GM18502 (cell line): ENCODE measurements at regions not wholly inside any gene's neighbourhood (a gene's known extent, or its start where the extent isn't known, plus 50 kb on each side); places are given as distances from the start of the nearest gene placed in this dataset.

ENCODE experiments used
- ATAC-seq: cut with Tn5 transposase; IDR thresholded peaks from one replicate; pipeline ENCODE4 v1.9.1; 2021; ENCODE audit warnings: mild to moderate bottlenecking; ENCODE audit not compliant: unreplicated experiment, poor library complexity

DNA sequence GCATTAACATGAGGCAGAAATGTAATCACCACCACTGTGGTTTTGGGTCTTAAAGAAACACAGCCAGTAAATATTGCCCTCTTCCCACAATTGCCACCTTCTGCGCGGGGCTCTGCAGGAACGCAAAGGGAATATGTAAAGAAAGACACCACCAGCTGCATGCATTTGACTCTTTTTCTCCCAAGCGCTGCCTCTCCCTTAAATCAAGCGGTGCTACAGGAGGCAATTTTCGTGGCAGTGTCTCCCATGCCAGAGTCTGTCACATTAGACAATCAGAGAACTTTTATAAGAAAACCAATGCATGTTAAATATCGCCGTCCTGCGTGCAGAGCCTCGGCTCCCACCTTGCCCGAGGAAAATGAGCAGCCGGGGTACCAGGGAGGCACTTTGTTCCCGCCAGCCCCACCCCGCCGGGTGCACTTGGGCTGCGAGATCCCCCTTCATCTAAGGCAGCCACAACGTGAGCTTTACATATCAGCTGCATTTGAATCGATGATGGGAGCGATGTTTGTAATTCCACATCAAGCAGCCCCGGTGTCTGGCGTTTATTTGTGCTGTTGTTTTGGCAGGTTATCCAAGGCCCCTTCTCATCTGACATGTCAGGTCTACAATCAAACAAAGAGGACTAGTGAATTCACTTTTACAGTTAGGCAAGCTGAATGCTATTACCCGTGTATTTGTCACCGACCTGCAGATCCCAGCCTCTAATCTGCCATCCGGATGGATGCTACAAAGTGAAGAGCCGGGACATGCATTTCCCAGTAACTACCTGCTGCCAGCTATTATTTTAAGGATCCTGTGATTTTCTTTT lies 72.3 kb upstream of the MGMT start:
- ATAC-seq: no peak

DNA sequence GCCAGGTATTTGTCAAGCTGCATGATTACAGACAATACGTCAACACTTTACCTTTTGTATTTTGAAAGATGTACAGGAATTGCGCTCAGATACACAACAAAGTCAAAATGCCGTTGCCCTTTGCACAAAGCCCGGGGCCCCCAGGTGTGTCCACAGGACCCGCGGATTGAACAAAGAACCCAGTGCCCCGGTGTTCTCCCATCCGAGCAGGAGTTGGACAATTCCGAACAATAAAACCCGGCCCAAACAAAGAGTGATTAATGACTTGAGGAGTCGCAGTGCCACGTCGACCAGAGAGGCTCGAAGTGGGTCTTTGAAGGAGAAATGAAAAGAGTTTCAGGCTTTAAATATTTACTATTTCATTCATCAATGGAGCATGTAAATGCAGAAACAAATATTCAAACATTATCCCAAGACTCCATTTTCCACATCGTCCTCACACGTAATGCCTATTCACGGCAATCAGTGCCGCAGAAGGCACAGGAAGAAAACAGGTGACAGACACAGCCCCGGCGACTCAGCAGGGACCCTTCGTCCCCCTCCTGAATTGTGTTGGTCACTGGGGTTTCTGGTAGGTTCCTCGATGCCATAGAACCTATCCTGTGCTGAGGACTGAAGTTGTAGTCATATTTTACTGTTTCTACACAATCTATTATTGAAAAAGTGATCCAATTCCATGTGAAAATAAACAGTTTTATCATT lies 70.9 kb upstream of the MGMT start:
- no peak for ATAC-seq

DNA sequence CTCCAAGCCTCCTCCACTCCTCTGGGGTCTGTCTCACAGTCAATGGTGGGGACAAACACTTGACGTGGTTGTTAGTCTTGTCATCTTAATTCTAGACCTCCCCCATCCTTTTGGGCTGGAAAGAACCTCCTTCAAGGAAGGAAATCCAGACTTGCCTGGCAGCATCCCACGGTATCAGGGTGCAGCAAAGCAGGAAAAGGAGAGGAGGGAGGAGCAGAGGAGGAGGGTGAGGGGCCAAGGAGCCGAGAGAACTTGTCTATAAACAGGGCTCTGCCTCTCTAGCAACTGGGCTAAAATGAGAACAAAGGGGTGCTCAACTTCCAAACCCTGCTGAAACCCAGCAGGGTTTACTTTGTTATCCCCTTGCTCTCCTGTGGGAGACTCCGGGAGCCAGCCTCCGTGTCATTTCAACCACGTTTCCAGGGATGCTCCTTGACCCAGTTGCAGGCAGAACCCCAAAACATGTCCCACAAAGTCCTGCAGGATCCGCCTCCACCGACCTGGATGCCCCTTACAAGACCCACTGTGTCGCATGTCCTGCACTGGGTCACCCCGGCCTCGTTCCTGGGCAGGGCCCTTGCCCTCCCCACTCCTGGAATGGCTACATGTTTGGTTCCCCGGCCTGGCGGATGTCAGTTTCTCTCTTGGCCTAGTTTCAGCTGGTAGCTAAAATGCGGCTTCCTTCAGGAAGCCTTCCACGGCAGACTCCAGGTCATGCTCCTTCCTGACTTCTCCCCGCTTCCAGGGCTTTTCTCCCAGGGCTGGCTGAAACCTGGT lies 69.7 kb upstream of the MGMT start:
- ATAC-seq: no peak

DNA sequence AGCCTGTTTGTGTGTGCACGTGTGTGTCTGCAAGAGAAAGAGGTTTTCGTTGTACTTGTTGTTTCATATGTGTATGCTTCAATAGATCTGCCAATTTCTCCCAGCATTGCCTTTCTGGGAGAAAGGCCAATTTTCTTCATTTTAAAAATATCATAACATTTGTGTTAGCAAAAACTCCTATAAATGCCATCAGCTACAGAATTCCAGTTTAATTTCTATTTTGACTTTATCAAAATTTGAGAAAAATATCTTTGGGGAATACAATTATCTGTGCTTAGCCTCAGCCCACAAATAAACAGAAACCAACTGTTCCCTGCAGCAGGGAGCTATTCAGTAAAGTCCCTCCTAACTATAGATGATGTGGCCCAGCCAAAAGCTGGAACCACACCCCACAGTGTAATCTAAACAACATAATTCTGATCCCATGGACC lies 68.3 kb upstream of the MGMT start:
- ATAC-seq: no peak

DNA sequence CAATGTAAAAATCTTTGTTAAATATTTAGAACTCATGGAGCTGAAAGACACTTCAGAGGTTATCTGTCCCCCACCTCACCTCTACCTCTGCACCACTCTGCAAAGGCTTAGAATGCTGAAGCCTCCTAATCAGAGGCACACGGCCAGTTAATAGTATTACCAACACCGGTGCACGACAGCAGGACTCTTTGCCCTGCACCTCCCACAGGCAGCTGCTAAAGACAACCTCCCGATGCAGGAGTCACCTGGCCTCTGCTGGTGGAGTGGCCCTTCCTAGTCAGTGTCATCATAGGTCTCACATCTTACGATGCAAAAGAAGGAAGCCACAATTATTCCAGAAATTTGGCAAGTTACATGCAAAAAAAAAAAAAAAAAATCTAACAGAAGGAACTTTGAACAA lies 66.6 kb upstream of the MGMT start:
- no peak for ATAC-seq

DNA sequence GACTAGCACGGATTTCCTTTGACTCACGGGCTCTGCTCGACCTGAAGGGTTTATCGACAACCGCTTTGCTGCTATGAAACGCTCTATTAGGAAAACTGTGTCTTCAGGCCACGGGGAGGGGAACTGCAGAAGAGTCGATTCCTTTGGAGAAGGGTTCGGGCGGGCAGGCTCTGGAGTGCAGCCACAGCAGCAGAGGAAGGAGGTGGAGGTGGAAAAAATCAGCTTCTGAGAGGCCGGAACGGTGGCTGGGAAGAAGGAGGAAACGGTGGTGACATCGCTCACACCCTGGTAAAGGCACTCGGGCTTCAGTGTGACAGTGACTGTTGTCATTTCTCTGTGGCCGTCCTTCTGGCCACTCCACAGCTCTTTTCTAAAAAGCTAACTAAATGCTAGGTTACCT lies 64.6 kb upstream of the MGMT start:
- ATAC-seq: no peak

DNA sequence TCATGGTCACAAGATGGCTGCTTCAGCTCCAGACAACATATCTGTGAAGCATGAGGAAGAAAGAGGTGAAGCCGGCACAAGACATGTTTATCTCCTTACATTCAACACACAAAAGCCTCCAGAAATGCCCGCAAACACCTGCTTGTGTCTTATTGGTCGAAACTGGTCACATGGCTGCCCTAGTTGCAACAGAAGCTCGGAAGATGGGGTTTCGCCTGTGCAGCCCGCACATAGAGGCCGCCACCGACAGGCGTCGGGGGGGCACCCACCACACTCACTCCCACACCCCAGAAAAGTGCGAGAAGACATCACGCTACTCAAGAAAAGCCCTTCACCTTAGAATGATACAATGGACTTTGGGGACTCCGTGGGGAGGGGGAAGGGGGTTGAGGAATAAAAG lies 63.0 kb upstream of the MGMT start:
- no peak for ATAC-seq

DNA sequence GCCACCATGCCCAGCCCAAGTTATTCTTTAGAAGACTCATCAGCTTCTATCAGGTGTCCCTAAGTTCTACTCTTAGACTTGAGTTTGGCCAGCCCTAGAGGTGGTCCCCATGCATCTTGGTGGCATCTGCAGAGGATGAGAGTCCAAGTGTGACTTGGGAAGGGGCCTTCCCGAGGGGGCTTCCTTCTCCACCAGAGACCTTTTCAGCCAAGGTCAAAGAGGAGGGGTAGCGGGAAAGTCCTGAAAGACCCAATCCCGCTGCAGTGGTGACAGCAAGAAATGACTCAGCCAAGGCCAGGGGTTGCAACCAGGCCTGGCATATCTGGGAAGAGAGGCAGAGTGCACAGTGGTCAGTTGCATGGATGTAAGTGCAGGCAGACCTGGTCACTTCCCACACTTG lies 61.7 kb upstream of the MGMT start:
- no peak for ATAC-seq

DNA sequence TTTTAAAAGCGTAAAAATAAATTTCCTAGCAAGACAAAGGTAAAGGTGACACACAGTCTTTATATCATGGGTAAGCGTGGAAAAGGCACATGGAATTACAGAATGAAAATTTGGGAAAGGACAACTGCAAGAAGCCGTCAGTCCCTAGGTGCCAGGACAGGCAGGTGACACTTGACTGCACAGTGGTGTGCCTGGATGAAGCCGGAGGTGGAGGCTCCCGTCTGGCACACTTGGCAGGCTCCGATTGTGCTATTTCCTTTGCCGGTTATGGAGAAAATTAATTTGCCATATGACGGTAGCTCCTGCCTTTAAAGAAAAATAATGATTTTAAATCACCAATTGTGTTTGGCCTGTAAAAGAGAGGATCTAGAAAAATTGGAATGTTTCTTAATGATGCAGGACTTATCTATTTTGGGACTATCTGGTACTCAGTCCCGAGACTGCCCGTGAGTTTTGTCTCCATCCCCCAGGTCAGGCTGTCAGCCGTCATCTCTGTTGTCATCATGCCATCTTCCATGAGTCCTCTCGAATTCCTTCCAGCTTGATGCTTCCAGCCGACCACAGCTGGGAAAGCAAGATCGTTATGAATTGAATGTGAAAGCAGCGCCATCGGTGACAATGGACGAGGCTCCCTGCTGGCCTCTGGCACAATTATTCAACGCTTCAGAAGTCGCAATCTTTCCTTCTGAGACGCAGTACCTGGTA lies 56.2 kb upstream of the MGMT start:
- ATAC-seq: no peak

DNA sequence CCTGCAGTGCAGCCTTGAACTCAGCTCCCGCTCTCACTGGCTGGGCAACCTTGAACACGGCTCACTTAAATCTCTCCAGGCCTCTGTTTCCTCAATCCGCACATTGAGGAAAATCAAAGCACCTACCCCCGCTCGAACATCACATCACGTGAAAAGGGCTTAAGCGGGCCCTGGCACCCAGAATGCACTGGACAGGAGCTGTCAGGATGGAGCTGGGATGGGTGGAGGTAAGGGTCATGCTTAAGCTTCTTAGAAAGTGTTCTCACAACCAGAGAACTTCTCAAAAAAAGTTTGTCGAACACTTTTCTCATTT lies 55.7 kb upstream of the MGMT start:
- no peak for ATAC-seq

DNA sequence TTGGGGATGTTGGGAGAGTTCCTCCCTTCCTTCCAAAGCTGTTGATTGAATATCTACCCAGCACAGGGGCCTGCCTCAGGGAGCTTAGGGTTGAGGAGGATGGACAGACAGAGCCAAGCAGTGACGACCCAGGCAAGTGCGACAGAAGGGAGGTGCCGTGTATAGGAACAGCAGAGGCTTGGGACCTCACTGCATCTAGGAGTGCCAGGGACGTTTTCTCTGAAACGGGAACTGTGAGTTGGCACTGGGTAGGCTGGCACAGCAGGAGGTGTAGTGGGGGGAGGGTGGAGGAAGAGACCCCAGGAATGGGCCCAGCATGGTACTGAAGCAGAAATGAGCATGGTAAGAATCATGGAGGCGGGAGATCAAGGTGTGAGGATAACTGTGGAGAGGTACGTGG lies 55.3 kb upstream of the MGMT start:
- no peak for ATAC-seq

DNA sequence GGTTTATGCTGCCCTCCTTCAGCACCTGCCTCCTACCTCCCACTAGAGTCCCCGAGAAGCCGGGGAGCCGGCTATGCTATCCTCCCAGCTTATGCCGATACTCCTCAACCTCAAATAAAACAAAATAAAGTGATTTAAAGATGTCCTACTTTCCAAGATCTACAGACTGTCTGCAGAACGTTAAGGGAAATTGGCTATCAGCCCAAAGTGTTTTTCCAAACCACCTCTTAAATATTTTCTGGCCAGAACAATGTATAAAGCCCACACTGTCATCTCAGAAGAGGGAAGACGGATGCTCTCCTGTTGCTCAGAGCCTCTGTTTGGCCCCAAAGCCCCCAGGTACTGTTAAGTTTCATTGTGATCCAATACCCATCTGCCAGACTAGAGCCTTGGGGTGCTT lies 54.0 kb upstream of the MGMT start:
- no peak for ATAC-seq

DNA sequence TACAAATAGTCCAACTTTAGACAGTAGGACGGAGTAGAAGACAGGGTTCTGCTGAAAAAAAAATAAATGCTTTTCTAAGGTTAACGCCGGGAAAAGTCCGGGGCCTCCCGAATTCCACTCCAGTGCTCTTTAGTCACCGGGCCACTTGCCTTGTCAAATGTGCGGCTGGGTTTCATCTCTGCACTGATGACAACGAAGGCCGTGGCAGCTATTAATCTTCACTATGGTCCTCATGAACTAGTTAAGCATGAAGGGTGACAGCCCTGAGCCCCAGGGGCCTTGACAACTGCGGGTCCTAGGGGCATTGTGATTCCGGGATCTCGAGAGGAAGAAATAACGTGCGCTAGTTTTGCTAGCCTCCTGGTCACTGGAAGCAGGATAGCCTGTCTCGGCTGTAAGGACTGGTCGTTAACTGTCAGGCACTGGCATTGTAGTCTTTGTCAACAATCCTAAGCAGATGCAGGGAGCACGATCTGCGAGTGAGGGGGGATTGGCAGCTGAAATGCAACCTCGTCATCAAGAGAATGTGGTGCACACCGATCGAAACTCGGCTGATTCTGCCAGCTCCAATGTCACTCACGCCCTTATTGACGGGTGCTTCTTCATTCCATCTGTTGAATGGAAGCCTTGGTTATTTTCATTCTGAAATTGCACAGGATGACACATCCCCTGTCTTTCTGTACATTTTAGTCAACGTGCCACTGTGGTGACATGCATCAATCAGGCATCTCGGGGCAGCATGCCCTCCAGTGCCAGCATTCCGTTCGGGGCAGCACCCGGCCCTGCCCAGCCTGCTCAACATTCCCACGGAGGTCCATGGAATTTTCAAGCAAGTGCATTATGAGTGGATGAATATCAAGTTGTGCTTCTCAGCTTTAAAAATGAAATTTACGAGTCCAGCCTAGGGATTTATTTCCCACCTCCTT lies 51.6 kb upstream of the MGMT start:
- ATAC-seq: no peak

DNA sequence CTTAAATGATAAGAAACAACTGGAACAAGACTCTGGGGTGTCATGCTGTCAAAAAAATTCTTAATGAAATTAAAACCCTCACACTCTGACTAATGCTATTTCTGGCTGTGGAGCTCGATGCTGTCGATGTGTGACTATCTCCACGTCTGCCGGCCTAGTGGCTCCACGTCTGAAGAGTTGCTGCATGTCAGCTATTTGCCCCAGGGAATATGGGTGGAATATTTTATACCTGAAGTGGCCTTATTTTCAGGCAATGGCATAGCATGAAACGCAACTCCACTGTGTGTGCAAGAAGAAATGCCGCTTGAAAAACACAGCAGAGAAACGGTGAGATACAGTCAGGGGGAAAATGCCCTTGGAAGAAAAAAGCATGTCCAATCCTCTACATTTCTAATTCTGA lies 50.9 kb upstream of the MGMT start:
- ATAC-seq: no peak

DNA sequence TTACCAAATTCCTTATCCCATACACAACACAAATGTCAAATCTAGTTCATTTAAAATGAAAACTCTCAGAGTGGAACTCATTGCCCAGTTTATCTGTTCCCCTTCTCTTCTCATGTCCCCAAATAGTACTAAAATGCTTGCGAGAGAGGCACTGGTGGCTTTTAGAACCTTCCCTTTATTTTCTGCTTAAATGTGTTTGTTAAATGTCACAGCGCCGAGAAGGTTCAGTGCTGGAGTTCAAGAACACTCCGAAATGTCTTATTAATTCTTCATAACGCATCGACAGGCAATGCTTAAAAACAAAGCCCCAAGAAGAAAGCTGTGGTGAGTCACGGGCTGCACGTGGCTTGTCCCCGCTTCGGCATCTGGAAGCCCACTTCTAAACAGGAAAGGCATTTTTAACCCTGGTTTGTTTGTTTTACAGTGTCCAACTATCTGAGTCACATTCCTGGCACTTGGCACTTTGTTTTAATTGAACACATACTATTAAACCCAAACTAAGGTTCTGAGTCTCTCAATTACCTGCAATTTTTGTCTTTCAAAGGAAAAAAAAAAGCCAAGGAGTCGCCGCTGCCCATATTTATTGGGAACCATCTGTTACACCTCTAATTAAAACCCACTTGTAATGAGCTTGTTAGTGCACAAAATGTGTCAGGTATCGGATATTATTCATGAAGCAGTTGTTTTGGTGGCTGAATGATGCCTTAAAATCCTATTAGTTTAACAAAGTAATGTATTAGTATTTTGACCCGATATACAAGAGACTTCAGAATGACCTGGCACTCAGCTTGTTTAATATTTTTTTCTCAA lies 49.9 kb upstream of the MGMT start:
- no peak for ATAC-seq
